ENCODE measurements at regions not wholly inside any gene's neighbourhood (a gene's known extent, or its start where the extent isn't known, plus 50 kb on each side); places are given as distances from the start of the nearest gene placed in this dataset.

- Mint-ChIP-seq H3K4me3 (no peak overlapping the region), H3K27ac (no peak overlapping the region), H3K9me3 (no peaks in the 10 kb centered on the region), H3K4me1 (peaks cover 12% of the 10 kb centered on the region; the same call in 2 of the 3 replicates), H3K36me3 (ENCODE audit: low read depth) (no peaks in the 10 kb centered on the region), H3K27me3 (ENCODE audit: insufficient read depth, low read depth, poor library complexity) (no peaks in the 10 kb centered on the region)
- no peaks in the 10 kb centered on the region for H3K36me3 ChIP-seq (ENCODE audit: insufficient read depth)
- DNase-seq (ENCODE audit: low spot score) (peak; percentile 74), ATAC-seq (peak; percentile 92)
- no peak overlapping the region for H3K4me3 ChIP-seq
- H3K4me2 ChIP-seq = no peak overlapping the region
- H3K9me2 ChIP-seq (ENCODE audit: insufficient read depth) = no peaks in the 10 kb centered on the region
- no peaks in the 10 kb centered on the region for H3K4me1 ChIP-seq (ENCODE audit: insufficient read depth)
- no peak overlapping the region for H3K27ac ChIP-seq (ENCODE audit: low read depth)
- no peaks in the 10 kb centered on the region for H3K79me2 ChIP-seq (replicated peaks; ENCODE audit: insufficient read depth)
- peak overlapping the region; percentile 80; the same call in 1 of the 2 replicates for H2AFZ ChIP-seq
- no peak for TF ChIP-seq EZH2 (IDR thresholded peaks at IDR 0.05; ENCODE audit: low read depth, unreplicated experiment)
- no peak for TF ChIP-seq ZNF331 (CRISPR knock-in tag; IDR thresholded peaks at IDR 0.05; ENCODE audit: low read depth)
- TF ChIP-seq REST (IDR thresholded peaks at IDR 0.05; ENCODE audit: unreplicated experiment) = no peak
- TF ChIP-seq CTCF (conservative IDR thresholded peaks at IDR 0.05; ENCODE audit: low read depth in 2 of 2) = peak; percentile 63 to 74
- TF ChIP-seq CREB1 (CRISPR knock-in tag; IDR thresholded peaks at IDR 0.05; ENCODE audit: low read depth) = 0 out of 2 replicates have a peak, but pooled peaks have one; percentile 3
- H3F3A ChIP-seq (replicated peaks; ENCODE audit: low read depth) = no peaks in the 10 kb centered on the region
- no peaks in the 10 kb centered on the region for H4K20me1 ChIP-seq (replicated peaks; ENCODE audit: insufficient read depth)
- no peaks in the 10 kb centered on the region for H3K27me3 ChIP-seq (ENCODE audit: insufficient read depth)
Measured at GRCh38 chr9:75198436-75198835, 110.1 kb downstream of the OSTF1 start.

- no peak overlapping the region for H3K4me2 ChIP-seq
- H2AFZ ChIP-seq = no peak overlapping the region
- no peaks in the 10 kb centered on the region for H3K79me2 ChIP-seq (replicated peaks; ENCODE audit: insufficient read depth)
- H3K27ac ChIP-seq (ENCODE audit: low read depth) = no peak overlapping the region
- Mint-ChIP-seq H3K27me3 (ENCODE audit: insufficient read depth, low read depth, poor library complexity) (no peaks in the 10 kb centered on the region), H3K36me3 (ENCODE audit: low read depth) (no peaks in the 10 kb centered on the region), H3K27ac (no peak overlapping the region), H3K9me3 (no peaks in the 10 kb centered on the region), H3K4me3 (no peak overlapping the region), H3K4me1 (peaks cover 12% of the 10 kb centered on the region; the same call in 2 of the 3 replicates)
- TF ChIP-seq CTCF (conservative IDR thresholded peaks at IDR 0.05; ENCODE audit: low read depth in 2 of 2) (peak; percentile 64 to 85), JUNB (IDR thresholded peaks at IDR 0.05; ENCODE audit: unreplicated experiment) (no peak)
- no peaks in the 10 kb centered on the region for H3K27me3 ChIP-seq (ENCODE audit: insufficient read depth)
- H3K36me3 ChIP-seq (ENCODE audit: insufficient read depth) = no peaks in the 10 kb centered on the region
- no peaks in the 10 kb centered on the region for H3K4me1 ChIP-seq (ENCODE audit: insufficient read depth)
- no peak overlapping the region for H3K4me3 ChIP-seq
- no peaks in the 10 kb centered on the region for H3F3A ChIP-seq (replicated peaks; ENCODE audit: low read depth)
- no peaks in the 10 kb centered on the region for H4K20me1 ChIP-seq (replicated peaks; ENCODE audit: insufficient read depth)
- ATAC-seq (no peak), DNase-seq (ENCODE audit: low spot score) (peak; percentile 86)
- no peaks in the 10 kb centered on the region for H3K9me2 ChIP-seq (ENCODE audit: insufficient read depth)
Measured at GRCh38 chr9:75200892-75201470, 112.7 kb downstream of the OSTF1 start.
